Pulmonary artery endothelial cell (primary cell): ENCODE measurements at regions not wholly inside any gene's neighbourhood (a gene's known extent, or its start where the extent isn't known, plus 50 kb on each side); places are given as distances from the start of the nearest gene placed in this dataset.
"Not testable (repeated sequence)": the region's sequence is repeated elsewhere in the genome, so short reads cannot be mapped to it uniquely, and the experiment has no call there.

Experiments
- DNase-seq: peaks from one replicate; pipeline ENCODE4 v3.0.0-alpha.2; 2011; ENCODE audit warnings: low read depth, low spot score

- DNase-seq, result not testable (repeated sequence)
Observed at GRCh38 chrX:1016281-1016680, 196.2 kb downstream of the CRLF2 start.

GRCh38 chrX:1012678-1013300 is 199.7 kb downstream of the CRLF2 start:
- DNase-seq, result no peak

GRCh38 chrX:1011691-1012283 is 200.7 kb downstream of the CRLF2 start:
- DNase-seq, result no peak

GRCh38 chrX:1009771-1010170 is 202.7 kb downstream of the CRLF2 start:
- DNase-seq, result no peak

GRCh38 chrX:1006156-1006730 is 206.2 kb downstream of the CRLF2 start:
- no peak for DNase-seq

GRCh38 chrX:1002611-1003010 is 209.8 kb downstream of the CRLF2 start:
- DNase-seq, result no peak

GRCh38 chrX:997631-998137 is 214.8 kb downstream of the CRLF2 start:
- DNase-seq, result no peak

- no peak for DNase-seq
Observed at GRCh38 chrX:994780-995179, 217.7 kb downstream of the CRLF2 start.

- DNase-seq, result peak; percentile 85
Observed at GRCh38 chrX:989959-990510, 222.4 kb downstream of the CRLF2 start.

GRCh38 chrX:988530-988929 is 223.9 kb downstream of the CRLF2 start:
- DNase-seq, result not testable (repeated sequence)

GRCh38 chrX:981791-982626 is 230.4 kb downstream of the CRLF2 start:
- no peak for DNase-seq

- no peak for DNase-seq
Observed at GRCh38 chrX:980587-981235, 231.7 kb downstream of the CRLF2 start.

- DNase-seq, result not testable (repeated sequence)
Observed at GRCh38 chrX:979127-979526, 233.3 kb downstream of the CRLF2 start.

- DNase-seq, result no peak
Observed at GRCh38 chrX:973010-973632, 239.3 kb downstream of the CRLF2 start.

- no peak for DNase-seq
Observed at GRCh38 chrX:968148-968965, 244.1 kb downstream of the CRLF2 start.

- DNase-seq, result no peak
Observed at GRCh38 chrX:966396-967070, 245.9 kb downstream of the CRLF2 start.

- DNase-seq, result no peak
Observed at GRCh38 chrX:964831-965416, 247.5 kb downstream of the CRLF2 start.

GRCh38 chrX:960821-961220 is 251.6 kb downstream of the CRLF2 start:
- DNase-seq, result no peak

- no peak for DNase-seq
Observed at GRCh38 chrX:959595-959994, 252.9 kb downstream of the CRLF2 start.
